ENCODE measurements at regions not wholly inside any gene's neighbourhood (a gene's known extent, or its start where the extent isn't known, plus 50 kb on each side); places are given as distances from the start of the nearest gene placed in this dataset.

GRCh38 chr16:13359835-13360234 is 458.4 kb downstream of the SHISA9 start:
- no peak for TF ChIP-seq POLR2A (IDR thresholded peaks at IDR 0.05; ENCODE audit: low read depth, low read length)
- TF ChIP-seq TAF1 (IDR thresholded peaks at IDR 0.05; ENCODE audit: borderline replicate concordance, low read depth, low read length), result no peak
